Activated CD4-positive, CD25-positive, alpha-beta regulatory T cell treated with anti-CD3 and anti-CD28 coated beads, Interleukin-2, amount 50 U/mL, for 24 hours (primary cell): ENCODE measurements at regions not wholly inside any gene's neighbourhood (a gene's known extent, or its start where the extent isn't known, plus 50 kb on each side); places are given as distances from the start of the nearest gene placed in this dataset.

Source experiments
- ATAC-seq, 2 donors: fragments of 150-1000 bp; cut with Tn5 transposase; one replicate each; pipeline ENCODE4 v1.10.0; 2021; ENCODE audit warnings: mild to moderate bottlenecking in 1 of 2, moderate library complexity in 1 of 2

GRCh38 chr6:33967966-33968724 lies 164.3 kb upstream of the MLN start:
- ATAC-seq, result no peak

- no peak for ATAC-seq
Observed at GRCh38 chr6:33967265-33967767, 163.5 kb upstream of the MLN start.

- ATAC-seq, result no peak
Observed at GRCh38 chr6:33966536-33966935, 162.7 kb upstream of the MLN start.

GRCh38 chr6:33965766-33966165 lies 162.0 kb upstream of the MLN start:
- no peak for ATAC-seq

- ATAC-seq, result no peak
Observed at GRCh38 chr6:33964387-33964786, 160.6 kb upstream of the MLN start.

GRCh38 chr6:33963136-33963750 lies 159.4 kb upstream of the MLN start:
- ATAC-seq, result no peak

- no peak for ATAC-seq
Observed at GRCh38 chr6:33962246-33963027, 158.6 kb upstream of the MLN start.

GRCh38 chr6:33961691-33962090 lies 157.9 kb upstream of the MLN start:
- no peak for ATAC-seq

GRCh38 chr6:33960345-33961313 lies 156.8 kb upstream of the MLN start:
- ATAC-seq, result no peak

- no peak for ATAC-seq
Observed at GRCh38 chr6:33959661-33960344, 156.0 kb upstream of the MLN start.

GRCh38 chr6:33959329-33959651 lies 155.5 kb upstream of the MLN start:
- ATAC-seq, result no peak

GRCh38 chr6:33958526-33959328 lies 154.9 kb upstream of the MLN start:
- ATAC-seq, result no peak

GRCh38 chr6:33957892-33958525 lies 154.2 kb upstream of the MLN start:
- ATAC-seq, result no peak

- ATAC-seq, result no peak
Observed at GRCh38 chr6:33957131-33957891, 153.5 kb upstream of the MLN start.

GRCh38 chr6:33956206-33956605 lies 152.4 kb upstream of the MLN start:
- ATAC-seq, result no peak

- no peak for ATAC-seq
Observed at GRCh38 chr6:33955566-33955965, 151.8 kb upstream of the MLN start.

GRCh38 chr6:33954453-33954852 lies 150.7 kb upstream of the MLN start:
- no peak for ATAC-seq

GRCh38 chr6:33953171-33953570 lies 149.4 kb upstream of the MLN start:
- no peak for ATAC-seq

GRCh38 chr6:33952016-33952415 lies 148.2 kb upstream of the MLN start:
- ATAC-seq, result no peak
